Stimulated activated CD8-positive, alpha-beta memory T cell treated with anti-CD3 and anti-CD28 coated beads, Interleukin-4, amount 100 ng/mL, for 4 hours (primary cell): ENCODE measurements at regions not wholly inside any gene's neighbourhood (a gene's known extent, or its start where the extent isn't known, plus 50 kb on each side); places are given as distances from the start of the nearest gene placed in this dataset.

Experiments
- DNase-seq, 2 donors: peaks; one replicate each; pipeline ENCODE4 v3.0.0-alpha.2; 2020; ENCODE audit warnings: low read depth in 2 of 2, low spot score in 1 of 2

DNA sequence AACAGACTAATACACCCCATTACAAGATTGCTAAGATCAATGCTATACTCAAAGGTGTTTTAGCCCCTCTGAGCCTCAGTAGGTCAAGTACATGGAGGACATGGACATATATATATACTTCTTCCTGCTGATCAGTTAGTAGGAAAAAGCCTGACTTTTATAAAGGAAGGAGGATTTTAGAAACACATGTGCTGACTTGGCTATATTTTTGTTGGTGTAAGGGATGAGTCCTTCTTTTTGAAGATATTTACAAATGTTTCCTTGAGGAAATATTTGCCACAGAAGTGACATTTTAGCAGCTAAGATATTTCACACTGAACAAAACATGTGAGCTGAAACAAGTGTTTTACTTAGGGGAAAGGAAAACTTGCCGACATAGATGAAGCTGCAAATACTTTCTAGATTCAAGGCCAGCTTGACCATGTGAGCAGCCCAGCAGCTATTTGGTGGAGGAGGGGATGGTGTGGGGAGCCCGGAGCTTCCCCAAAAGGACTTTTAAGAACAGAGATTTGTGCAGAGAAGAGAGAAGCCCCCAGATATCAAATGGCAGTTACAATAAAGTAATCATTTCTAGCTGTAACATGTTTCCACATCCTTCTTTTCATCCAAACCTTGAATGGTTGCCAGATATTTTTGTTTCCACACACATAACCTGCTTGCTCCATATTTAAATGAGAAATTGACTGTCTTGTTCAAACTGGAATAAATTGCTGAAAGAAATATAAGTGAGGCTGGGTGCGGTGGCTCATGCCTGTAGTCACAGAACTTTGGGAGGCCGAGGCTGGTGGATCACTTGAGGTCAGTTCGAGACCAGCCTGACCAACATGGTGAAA is 111.7 kb upstream of the NR2F2 start:
- DNase-seq: no peak

DNA sequence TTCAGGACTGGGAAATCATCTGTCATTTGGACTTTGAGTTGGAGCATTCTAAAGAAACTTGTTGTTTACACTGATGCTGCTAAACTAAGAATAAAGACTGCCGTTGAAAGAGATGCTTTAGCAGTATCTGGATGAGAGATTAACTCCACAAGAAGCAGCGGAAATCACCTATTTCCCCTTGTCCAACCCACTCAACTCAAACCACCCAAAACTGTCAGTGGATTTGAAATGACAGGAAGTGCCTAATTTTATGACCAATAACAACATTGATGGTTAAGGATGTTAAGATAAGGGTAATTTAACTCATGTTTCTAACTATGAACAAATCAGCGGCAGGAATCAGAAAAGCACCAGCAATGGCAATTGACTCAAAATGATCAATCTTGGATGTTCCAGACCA is 110.8 kb upstream of the NR2F2 start:
- no peak for DNase-seq

DNA sequence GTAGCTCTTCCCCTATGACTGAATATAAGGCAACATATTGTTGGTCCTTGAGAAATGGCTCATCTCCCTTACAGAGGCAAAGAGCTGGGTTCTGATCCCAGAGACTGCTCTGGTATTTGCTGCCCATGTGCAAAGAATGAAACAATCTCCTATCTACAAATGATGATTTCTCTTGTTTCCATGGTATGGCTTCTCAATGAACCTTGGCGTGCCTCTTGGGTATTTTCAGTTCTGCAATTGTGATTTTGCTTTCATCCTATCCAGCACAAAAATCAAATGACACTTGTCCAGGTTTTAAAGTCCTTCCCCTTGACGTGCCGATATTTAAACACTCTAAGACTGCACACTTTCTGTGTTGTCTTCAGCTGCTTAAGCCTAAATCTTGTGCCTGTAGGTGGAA is 109.8 kb upstream of the NR2F2 start:
- DNase-seq: no peak

DNA sequence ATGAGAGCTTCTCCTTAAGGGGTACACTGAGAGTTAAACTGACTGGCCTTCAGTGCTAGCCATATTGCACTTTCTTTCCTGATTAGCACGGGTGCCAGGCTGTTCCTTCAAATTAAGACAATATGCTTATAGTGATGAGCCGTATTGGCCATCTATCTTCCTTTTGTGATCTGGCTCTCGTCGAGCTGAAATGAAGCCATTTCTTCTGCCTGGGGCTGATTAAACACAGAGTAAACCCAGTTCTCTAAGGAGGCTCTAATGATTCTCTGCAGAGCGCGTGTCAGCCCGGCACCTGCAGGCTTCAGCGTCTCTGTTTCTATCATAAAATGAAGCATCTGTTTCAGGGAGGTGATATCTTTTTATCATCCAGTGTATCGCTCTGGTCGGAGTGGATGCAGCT is 107.5 kb upstream of the NR2F2 start:
- no peak for DNase-seq

DNA sequence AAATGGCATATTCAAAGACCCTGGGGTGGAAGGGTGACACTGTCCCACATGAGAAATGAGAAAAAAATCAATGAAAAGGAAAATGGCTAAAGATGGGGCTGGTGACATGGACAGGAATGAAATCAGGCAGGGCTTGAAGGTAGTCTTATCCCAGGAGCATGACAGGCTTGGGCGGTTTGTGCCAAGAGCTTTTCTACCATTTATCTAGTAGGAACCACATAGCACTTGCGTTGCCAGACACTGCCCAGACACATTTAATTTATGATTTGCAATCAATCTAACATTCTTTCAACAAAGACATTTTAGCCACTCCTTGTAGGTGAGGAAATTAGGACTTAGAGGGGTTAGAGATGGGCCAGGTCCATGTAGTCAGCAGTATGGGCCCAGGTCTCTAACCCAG is 106.6 kb upstream of the NR2F2 start:
- DNase-seq: no peak

DNA sequence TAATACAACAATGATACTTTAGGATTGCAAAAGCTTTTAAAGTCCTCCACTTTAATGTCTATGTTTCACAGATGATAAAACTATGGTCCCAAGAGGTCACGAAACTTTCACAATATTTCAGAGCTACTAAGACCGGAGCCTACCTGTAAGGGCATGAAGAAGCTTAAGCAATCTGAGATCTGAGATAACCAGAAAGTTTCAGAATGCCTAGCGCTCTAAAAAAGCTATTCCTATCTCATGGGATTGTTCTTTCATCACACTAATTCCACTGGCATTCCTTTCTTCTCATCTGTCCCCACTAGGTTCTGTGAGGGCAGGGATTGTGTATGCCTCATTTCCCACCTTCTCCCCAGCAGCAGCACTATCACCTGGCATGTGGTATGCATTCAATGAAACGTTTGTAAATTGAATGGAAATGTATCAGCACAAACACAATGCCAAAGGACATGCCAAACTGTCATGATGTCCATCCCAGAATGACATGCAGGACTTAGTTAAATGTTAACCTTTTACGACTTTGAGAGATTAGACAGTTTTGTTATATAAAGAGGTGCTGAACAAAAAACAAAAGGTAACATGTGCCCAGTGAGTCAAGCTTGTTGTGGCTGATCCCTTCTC is 104.7 kb upstream of the NR2F2 start:
- DNase-seq: no peak

DNA sequence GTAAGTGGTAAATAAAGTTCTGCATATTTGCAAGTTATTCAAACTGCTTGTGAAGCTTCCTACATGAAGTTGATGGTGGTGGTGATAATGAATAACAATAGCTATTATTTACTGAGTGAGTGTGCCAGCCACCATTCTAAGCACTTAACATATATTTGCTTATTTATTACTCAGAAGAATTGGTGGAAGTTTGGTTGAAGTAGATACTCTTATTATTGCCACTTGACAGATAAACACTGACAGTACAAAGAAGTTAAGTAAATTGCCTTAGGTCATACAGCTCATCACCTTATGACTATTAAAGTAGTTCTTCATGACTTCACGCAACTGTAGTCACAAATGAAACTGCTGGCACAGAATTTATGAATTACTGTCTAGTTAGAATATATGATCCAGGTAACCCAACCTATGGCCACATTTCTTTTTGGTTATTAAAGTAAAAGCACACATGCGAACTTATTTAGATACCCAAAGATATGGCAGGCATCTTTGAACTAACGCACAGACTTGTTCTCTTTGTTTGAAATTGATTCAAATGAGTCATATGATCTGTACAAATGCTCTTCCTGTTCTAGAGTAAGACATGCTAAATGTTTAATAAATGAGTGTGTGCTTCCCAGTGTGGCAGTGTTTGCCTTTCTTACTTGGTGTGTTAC is 99.8 kb upstream of the NR2F2 start:
- DNase-seq: no peak

DNA sequence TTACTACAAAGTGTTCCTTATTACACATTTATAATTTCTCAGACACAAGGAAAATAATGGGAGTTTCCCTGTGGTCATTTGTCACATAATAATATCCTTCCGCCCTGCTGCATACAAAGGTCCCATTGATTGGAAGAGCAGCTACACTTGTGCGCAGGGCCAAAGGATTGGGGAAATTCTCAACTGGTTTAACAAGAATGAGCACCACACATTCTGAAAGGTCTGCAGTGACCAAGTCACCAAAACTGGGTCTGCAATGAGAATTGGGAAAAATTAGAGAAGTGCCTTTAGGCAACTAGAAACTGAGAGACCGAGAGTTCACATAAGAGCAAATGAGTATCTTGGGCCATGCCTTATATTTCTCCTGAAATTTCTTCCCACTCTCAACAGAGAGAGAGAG is 98.2 kb upstream of the NR2F2 start:
- DNase-seq: no peak

DNA sequence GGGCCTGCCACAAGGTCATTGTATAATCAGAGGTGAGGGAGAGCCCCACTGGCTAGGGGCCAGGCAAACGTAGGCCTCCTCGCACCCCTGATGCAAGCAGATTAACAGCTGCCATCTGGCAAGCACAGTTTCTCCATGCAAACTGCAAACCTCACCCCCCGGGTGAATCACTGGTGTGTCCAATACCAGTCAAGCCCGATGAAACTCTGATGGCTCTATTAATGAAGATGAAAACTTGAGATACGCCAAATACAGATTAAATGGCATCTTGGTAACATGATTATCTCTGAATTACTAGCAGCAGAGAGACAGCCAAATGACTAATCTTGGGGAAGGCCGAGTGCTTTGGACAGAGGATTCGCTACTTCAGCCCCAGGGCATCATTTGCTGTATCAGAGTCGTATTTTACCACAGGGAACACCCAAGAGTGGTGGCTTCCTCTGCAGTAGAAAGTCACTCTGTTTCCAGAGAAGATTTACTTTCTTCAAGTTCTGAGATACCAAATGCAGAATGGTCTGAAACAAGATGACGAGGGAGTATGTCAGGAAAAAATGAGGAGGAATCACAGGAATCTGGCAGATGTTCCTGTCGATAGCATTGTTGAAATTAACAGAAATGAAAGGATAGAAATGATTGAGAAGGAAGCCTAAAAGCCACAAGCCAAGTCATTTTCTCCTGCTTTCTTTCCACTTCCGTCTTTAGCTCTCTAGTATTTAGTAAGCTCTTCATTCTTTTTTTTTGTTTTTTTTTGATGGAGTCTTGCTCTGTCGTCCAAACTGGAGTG is 96.2 kb upstream of the NR2F2 start:
- DNase-seq: no peak

DNA sequence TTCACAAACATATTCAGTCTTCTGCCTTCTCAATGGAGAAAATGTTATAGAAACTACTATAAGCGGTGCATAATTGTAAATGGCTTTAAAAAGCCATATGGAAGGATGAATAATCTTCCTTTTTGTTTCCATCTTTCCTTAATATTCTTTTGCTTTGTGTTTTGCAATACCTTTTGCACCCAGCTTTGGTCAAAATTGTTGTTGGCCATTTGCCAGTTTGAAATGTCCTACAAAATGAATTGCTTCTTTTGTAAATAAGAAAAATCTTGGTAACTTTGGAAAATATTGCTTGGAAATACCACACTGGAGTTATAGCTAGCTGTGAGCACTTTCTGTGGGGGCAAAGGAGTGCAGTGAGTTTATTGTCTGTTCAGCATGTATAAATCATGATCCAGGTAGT is 93.5 kb upstream of the NR2F2 start:
- DNase-seq: no peak

DNA sequence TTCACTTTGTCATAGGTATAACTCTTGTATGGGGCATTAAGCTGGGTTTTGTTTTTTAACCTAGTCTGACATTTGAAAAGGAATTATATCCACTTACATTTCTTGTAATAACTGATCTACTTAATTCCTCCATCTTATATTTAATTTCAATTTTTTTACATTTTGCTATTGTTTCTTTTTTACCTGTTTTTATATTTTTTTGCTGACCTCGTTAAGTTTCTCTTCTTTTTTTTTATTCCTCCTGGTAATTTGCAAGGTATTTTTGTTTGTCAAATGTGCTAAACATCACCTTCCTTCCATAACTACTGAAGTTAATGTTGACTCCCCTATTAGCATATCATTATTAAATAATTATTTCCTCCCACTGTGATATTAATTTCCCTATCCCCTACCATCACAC is 87.7 kb upstream of the NR2F2 start:
- no peak for DNase-seq

DNA sequence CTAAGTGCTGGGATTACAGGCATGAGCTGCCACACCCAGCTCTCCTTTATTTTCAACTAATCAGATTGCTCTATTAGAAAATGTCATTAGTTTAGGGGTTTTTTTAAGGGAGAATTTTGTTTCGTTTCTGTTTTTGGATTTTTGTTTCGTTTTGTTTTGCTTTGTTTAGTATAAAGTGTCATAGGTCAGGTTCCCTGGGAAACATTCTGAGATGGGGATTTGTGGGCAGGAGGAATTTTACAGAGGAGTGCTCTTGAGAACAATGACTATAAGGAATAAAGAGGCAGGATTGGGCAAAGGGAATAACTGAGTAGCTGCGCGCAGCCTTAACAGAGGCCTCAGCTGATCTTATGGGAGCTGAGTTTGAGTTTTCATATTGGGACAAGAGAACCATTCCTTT is 86.8 kb upstream of the NR2F2 start:
- no peak for DNase-seq

DNA sequence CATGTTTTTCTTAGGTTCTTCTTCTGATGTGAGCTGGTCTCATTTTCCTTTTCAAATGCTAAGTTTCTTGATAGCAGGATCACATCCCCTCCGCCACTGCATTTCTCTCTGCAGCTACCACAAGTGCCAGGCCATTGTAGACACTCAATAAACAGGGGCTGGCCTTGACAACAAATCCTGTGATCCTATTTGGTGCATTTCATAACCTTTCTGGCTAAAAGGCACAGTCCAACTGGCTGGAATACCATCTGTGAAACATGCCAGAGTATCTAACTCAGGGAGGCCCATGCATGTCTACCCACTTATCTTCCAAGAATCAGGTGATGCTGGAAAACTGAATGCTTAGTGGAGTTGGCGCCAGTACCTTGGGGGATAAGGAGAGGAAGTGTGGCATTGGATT is 85.2 kb upstream of the NR2F2 start:
- DNase-seq: no peak

DNA sequence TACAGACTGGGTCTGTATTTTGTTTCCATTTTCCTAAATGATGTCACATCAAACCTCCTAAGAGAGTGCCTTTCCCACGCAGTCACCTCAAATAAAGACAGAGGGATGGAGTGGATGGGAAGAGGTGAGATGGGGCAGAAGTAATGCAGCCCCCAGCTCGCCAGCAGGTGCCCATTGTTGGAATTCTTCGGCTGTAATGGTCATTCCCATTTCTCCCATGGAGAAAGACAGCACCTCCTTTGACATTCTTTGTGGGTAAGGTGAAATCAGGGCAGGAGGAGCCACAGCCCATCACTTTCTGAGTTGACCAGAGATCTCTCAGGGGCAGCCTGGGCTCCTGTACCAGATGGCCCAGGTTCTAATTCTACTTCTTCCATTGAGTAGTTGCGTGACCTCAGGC is 84.4 kb upstream of the NR2F2 start:
- no peak for DNase-seq

DNA sequence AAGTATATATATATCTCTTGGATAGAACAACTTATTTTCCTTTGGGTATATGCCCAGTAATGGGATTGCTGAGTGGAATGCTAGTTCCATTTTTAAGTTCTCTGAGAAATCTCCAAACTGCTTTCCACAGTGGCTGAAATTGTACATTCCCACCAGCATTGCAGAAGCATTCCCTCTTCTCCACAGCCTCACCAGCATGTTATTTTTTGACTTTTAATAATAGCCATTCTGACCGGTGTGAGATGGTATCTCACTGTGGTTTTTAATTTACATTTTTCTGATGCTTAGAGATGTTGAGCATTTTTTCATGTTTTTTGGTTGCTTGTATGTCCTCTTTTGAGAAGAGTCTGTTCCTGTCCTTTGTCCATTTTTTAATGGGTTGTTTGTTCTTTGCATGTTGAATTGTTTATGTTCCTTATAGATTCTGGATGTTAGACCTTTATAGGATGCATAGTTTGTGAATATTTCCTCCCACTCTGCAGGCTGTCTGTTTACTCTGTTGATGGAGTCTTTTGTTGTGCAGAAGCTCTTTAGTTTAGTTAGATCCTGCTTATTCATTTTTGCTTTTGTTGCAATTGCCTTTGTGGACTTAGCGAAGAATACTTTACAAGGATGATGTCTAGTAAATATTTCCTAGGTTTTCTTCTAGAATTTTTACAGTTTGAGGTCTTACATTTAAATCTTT is 82.7 kb upstream of the NR2F2 start:
- DNase-seq: no peak

DNA sequence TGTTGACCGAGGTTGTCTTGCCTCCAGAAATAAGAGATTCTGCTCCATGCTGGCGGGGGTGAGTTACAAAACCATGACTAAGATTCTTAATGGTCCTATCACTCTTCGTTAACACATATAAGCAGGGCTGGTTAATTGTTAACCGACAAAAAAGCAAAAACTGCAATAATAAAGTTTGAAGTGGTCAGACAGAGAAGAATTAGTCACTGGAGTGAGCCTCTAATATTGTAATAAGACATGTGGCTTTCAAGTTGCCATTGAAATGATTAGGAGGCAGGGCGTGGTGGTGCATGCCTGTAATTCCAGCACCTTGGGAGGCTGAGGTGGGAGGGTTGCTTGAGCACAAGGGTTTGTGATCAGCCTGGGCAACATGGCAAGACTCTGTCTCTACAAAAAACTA is 78.4 kb upstream of the NR2F2 start:
- DNase-seq: no peak

DNA sequence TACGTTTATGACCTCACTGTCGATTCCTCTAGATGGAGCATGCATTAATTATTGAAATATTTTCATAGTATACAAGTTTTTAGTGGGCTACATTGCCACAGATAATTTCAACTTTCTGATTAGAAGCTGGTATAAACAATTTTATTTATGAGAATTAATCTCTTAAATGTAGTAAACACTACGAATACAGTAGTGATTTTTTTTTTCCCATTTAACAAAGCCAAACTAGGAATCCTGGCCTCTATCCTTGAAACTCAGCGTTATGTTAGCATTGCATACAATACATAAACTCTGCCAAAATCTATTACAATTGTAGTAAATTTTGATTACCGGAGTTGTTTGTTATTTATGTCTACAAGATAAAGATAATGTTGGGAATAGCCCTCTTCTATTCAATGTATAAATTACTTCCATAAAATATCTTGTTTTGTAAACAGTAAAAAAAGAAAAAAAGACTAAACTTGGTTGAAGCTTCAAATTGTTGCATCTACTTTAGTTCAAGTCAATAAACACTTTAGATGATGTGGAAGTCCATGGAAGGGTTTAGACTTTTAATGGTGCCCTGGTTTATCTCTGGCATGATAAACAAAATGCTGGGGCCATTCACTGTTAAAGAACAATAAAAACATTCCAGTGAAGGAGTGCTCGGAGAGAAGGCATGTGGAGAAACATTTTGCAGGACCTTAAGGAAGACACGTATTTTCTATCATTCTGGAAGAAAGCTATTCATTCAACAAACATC is 77.3 kb upstream of the NR2F2 start:
- DNase-seq: no peak

DNA sequence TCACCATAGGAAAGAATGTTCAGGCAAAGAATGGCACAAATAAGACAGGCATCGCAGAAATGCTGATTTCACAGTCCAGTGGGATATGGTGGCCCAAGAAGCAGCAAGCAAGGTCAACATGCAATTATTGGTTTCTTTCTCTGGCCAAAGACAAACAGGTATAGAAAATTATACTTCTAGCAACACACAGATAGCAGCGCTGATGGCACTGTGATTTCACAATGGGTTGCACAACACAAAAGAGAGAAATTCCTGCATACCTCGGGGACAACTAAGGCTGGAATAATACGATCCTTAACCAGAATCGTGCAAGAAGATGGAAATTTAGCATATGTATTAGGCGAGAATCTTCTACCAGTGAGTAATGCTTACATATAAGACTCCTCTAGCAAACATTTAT is 76.3 kb upstream of the NR2F2 start:
- no peak for DNase-seq

DNA sequence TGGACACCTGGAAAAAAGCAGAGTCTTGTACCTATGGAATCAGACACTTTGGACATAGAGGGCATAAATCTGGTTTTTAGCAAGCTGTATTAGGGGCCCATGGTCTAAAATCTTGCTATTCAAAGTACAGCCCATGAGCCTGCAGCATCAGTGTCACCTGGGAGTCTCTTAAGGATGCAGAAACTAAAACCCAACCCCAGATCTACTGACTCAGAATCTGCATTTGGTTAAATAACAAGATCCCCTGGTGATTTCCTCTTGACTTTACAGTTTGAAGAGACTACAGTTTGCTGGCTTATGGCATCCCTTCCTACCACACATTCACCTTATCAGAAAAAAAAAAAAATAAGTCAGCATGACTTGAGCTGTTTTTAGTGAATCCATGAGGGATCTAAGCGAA is 74.9 kb upstream of the NR2F2 start:
- no peak for DNase-seq

DNA sequence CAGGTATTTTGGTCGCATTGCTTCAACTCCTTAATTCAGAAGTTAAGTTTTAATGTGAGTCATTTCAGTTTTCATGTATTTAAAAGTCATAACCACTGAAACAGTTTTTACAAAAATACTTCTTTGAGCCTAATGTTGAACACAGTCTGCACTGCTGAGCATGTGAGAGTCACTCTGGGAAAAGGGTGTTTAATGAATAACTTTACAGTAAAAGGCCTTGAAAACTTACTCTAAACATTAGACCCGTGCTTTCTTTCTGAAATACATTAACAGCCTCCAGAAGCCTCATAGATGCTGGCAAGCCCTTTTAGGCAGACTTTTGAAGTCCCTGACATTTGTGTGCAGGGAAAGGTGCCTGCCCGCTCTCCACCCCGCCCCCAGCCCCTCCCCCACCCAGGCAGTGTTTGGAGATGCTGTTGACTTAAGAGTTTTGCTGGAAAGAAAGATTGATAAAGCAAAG is 68.9 kb upstream of the NR2F2 start:
- DNase-seq: no peak
